Astrocyte (in vitro differentiated cells and primary cell): ENCODE measurements at regions not wholly inside any gene's neighbourhood (a gene's known extent, or its start where the extent isn't known, plus 50 kb on each side); places are given as distances from the start of the nearest gene placed in this dataset.

Experiments
- DNase-seq: peaks from one replicate; pipeline ENCODE4 v3.0.0-alpha.2; 2010; ENCODE audit warnings: low read depth
- FAIRE-seq: peaks from 2 replicates; lab custom pipeline; 2011; peaks lifted over from hg19 to GRCh38; lab: Jason Lieb, UNC
- H2AFZ ChIP-seq: 2 replicates; pipeline ENCODE4 v1.6.0; 2012; ENCODE audit warnings: low read depth, low read length, inconsistent platforms
- H3K27ac ChIP-seq: 2 replicates; pipeline ENCODE4 v1.5.1; 2011; ENCODE audit warnings: low read depth, low read length, inconsistent platforms
- H3K27me3 ChIP-seq: 2 replicates; pipeline ENCODE4 v1.6.0; 2011; ENCODE audit warnings: low read length, inconsistent platforms; ENCODE audit not compliant: insufficient read depth
- H3K36me3 ChIP-seq: 2 replicates; pipeline ENCODE4 v1.5.1; 2011; ENCODE audit warnings: low read length, inconsistent platforms; ENCODE audit not compliant: insufficient read depth
- H3K4me1 ChIP-seq: 2 replicates; pipeline ENCODE4 v1.5.1; 2011; ENCODE audit warnings: low read length, inconsistent platforms; ENCODE audit not compliant: insufficient read depth
- H3K4me2 ChIP-seq: 2 replicates; pipeline ENCODE4 v1.6.0; 2012; ENCODE audit warnings: low read length, inconsistent platforms
- H3K4me3 ChIP-seq: 2 replicates; pipeline ENCODE4 v1.5.1; 2011; ENCODE audit warnings: low read depth, mild to moderate bottlenecking, low read length, inconsistent platforms; ENCODE audit not compliant: insufficient read depth
- H3K79me2 ChIP-seq: 2 replicates; pipeline ENCODE4 v1.6.0; 2012; ENCODE audit warnings: mild to moderate bottlenecking, low read length, inconsistent platforms; ENCODE audit not compliant: insufficient read depth
- H3K9ac ChIP-seq: 2 replicates; pipeline ENCODE4 v1.6.0; 2012; ENCODE audit warnings: mild to moderate bottlenecking, low read length, inconsistent platforms
- H3K9me3 ChIP-seq: 2 replicates; pipeline ENCODE4 v1.5.1; 2012; ENCODE audit warnings: low read depth, mild to moderate bottlenecking, low read length, inconsistent platforms; ENCODE audit not compliant: insufficient read depth
- H4K20me1 ChIP-seq: 2 replicates; pipeline ENCODE4 v1.6.0; 2012; ENCODE audit warnings: low read length, inconsistent platforms; ENCODE audit not compliant: insufficient read depth
- H3K27ac Mint-ChIP-seq: one replicate; pipeline ENCODE4 v1.8.0; 2021; ENCODE audit warnings: mild to moderate bottlenecking, mixed read lengths; ENCODE audit not compliant: unreplicated experiment
- H3K27me3 Mint-ChIP-seq: one replicate; pipeline ENCODE4 v1.8.0; 2021; ENCODE audit warnings: low read depth, mixed read lengths; ENCODE audit not compliant: unreplicated experiment
- H3K36me3 Mint-ChIP-seq: one replicate; pipeline ENCODE4 v1.8.0; 2021; ENCODE audit warnings: low read depth, mixed read lengths; ENCODE audit not compliant: unreplicated experiment
- H3K4me1 Mint-ChIP-seq: one replicate; pipeline ENCODE4 v1.8.0; 2021; ENCODE audit warnings: low read depth, mixed read lengths; ENCODE audit not compliant: unreplicated experiment
- H3K4me3 Mint-ChIP-seq: one replicate; pipeline ENCODE4 v1.8.0; 2021; ENCODE audit warnings: mild to moderate bottlenecking, moderate library complexity, mixed read lengths; ENCODE audit not compliant: unreplicated experiment
- H3K9me3 Mint-ChIP-seq: one replicate; pipeline ENCODE4 v1.8.0; 2021; ENCODE audit warnings: mild to moderate bottlenecking, mixed read lengths; ENCODE audit not compliant: unreplicated experiment
- EZH2 ChIP-seq: IDR thresholded peaks from 2 replicates; pipeline ENCODE4 v1.6.1; 2012; ENCODE audit warnings: mild to moderate bottlenecking, low read length, inconsistent platforms; ENCODE audit not compliant: insufficient read depth
- TF ChIP-seq, protein P1 (sequence below): IDR thresholded peaks from 2 replicates; pipeline ENCODE4 v1.5.1; 2011; ENCODE audit warnings: low read depth, mild to moderate bottlenecking, inconsistent platforms, low read length, moderate library complexity; ENCODE audit not compliant: insufficient read depth

DNA sequence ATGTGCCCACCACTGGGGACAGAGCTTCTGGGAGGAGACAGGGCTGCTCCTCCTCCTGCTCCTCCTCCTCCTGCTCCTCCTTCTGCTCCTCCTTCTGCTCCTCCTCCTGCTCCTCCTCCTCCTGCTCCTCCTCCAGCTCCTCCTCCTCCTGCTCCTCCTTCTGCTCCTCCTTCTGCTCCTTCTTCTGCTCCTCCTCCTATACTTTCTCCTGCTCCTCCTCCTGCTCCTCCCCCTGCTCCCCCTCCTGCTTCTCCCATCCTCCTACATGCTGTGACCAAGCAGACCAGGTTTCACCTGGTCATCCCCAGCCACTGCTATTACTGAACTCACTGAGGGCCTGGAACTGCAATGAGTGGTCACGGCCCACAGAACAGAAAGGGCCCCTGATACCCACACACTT, 154.0 kb upstream of the PPP2R2D start:
- H3K79me2 ChIP-seq: no peaks in the 10 kb centered on the region
- no peak for TF ChIP-seq EZH2
- TF ChIP-seq, protein P1, sequence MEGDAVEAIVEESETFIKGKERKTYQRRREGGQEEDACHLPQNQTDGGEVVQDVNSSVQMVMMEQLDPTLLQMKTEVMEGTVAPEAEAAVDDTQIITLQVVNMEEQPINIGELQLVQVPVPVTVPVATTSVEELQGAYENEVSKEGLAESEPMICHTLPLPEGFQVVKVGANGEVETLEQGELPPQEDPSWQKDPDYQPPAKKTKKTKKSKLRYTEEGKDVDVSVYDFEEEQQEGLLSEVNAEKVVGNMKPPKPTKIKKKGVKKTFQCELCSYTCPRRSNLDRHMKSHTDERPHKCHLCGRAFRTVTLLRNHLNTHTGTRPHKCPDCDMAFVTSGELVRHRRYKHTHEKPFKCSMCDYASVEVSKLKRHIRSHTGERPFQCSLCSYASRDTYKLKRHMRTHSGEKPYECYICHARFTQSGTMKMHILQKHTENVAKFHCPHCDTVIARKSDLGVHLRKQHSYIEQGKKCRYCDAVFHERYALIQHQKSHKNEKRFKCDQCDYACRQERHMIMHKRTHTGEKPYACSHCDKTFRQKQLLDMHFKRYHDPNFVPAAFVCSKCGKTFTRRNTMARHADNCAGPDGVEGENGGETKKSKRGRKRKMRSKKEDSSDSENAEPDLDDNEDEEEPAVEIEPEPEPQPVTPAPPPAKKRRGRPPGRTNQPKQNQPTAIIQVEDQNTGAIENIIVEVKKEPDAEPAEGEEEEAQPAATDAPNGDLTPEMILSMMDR: no peak
- no peak overlapping the region for H3K4me3 Mint-ChIP-seq
- H3K27ac ChIP-seq: no peak overlapping the region
- H2AFZ ChIP-seq: no peak overlapping the region
- no peaks in the 10 kb centered on the region for H3K4me1 ChIP-seq
- FAIRE-seq (no peak), DNase-seq (no peak)
- H3K36me3 ChIP-seq: no peaks in the 10 kb centered on the region
- H3K4me1 Mint-ChIP-seq: peaks cover 9% of the 10 kb centered on the region
- peaks cover 5% of the 10 kb centered on the region for H3K9me3 ChIP-seq
- no peak overlapping the region for H3K4me3 ChIP-seq
- peaks cover 28% of the 10 kb centered on the region for H3K27me3 Mint-ChIP-seq
- no peaks in the 10 kb centered on the region for H3K36me3 Mint-ChIP-seq
- no peaks in the 10 kb centered on the region for H3K27me3 ChIP-seq
- no peaks in the 10 kb centered on the region for H3K9me3 Mint-ChIP-seq
- no peak overlapping the region for H3K4me2 ChIP-seq
- no peak overlapping the region for H3K9ac ChIP-seq
- no peak overlapping the region for H3K27ac Mint-ChIP-seq
- no peaks in the 10 kb centered on the region for H4K20me1 ChIP-seq

DNA sequence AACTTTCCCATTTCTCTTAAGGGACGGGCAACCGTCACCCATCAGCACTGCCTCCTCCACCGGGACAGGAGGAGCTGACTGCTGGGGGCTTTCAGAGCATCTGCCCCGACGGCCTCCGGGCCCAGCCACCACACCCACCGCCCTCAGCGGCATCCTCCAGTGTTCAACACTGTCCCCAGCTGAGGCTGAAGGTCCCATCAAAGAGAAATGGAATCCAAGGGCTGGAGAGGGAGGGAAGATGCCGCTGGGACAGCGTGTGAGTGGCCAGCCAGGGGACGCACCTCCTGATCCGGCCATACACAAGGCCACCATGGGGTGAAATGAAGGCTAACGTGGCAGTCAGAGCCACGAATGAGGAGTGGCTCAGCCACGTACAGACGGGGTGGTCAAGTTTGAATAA, 153.6 kb upstream of the PPP2R2D start:
- no peak overlapping the region for H3K4me3 Mint-ChIP-seq
- no peaks in the 10 kb centered on the region for H3K36me3 Mint-ChIP-seq
- no peaks in the 10 kb centered on the region for H3K27me3 ChIP-seq
- H3K4me1 ChIP-seq: no peaks in the 10 kb centered on the region
- DNase-seq (no peak), FAIRE-seq (no peak)
- H4K20me1 ChIP-seq: no peaks in the 10 kb centered on the region
- no peaks in the 10 kb centered on the region for H3K79me2 ChIP-seq
- no peak overlapping the region for H3K27ac Mint-ChIP-seq
- H3K9ac ChIP-seq: no peak overlapping the region
- H3K4me2 ChIP-seq: no peak overlapping the region
- peaks cover 5% of the 10 kb centered on the region for H3K9me3 ChIP-seq
- H2AFZ ChIP-seq: no peak overlapping the region
- H3K4me3 ChIP-seq: no peak overlapping the region
- TF ChIP-seq EZH2: no peak
- TF ChIP-seq, protein P1: no peak
- peaks cover 28% of the 10 kb centered on the region for H3K27me3 Mint-ChIP-seq
- peaks cover 10% of the 10 kb centered on the region for H3K4me1 Mint-ChIP-seq
- no peak overlapping the region for H3K27ac ChIP-seq
- no peaks in the 10 kb centered on the region for H3K36me3 ChIP-seq
- H3K9me3 Mint-ChIP-seq: no peaks in the 10 kb centered on the region

DNA sequence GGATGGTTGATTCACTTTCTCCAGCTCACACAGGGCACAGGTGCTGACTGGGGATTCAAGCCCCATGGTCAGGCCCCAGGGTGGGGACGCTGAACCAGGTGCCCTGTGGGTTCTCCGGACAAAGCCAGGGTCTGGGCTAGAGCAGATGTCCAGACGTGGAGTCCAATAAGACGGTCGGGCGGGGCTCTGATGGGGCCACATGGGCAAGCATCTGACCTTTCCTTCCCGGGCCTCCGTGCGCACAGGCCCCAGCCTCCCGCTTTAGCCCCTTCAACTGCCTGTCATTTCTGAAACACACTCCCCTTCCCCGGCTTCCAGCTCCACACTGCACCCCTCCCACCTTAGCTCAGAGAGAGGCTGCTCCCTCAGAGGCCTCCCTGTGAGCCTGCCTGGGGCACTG, 153.0 kb upstream of the PPP2R2D start:
- no peaks in the 10 kb centered on the region for H3K9me3 Mint-ChIP-seq
- H3K4me1 Mint-ChIP-seq: peaks cover 15% of the 10 kb centered on the region
- no peak overlapping the region for H3K9ac ChIP-seq
- no peak for FAIRE-seq
- no peak for TF ChIP-seq EZH2
- TF ChIP-seq, protein P1: no peak
- no peak overlapping the region for H3K27ac ChIP-seq
- H2AFZ ChIP-seq: no peak overlapping the region
- H3K36me3 Mint-ChIP-seq: no peaks in the 10 kb centered on the region
- peaks cover 5% of the 10 kb centered on the region for H3K9me3 ChIP-seq
- no peak for DNase-seq
- H4K20me1 ChIP-seq: no peaks in the 10 kb centered on the region
- no peak overlapping the region for H3K4me2 ChIP-seq
- H3K27me3 ChIP-seq: no peaks in the 10 kb centered on the region
- H3K4me3 Mint-ChIP-seq: no peak overlapping the region
- no peaks in the 10 kb centered on the region for H3K36me3 ChIP-seq
- H3K27ac Mint-ChIP-seq: no peak overlapping the region
- H3K79me2 ChIP-seq: no peaks in the 10 kb centered on the region
- no peak overlapping the region for H3K4me3 ChIP-seq
- peaks cover 28% of the 10 kb centered on the region for H3K27me3 Mint-ChIP-seq
- H3K4me1 ChIP-seq: no peaks in the 10 kb centered on the region
